ENCODE measurements at regions not wholly inside any gene's neighbourhood (a gene's known extent, or its start where the extent isn't known, plus 50 kb on each side); places are given as distances from the start of the nearest gene placed in this dataset.

GRCh38 chr6:4636191-4636880 is 139.9 kb upstream of the CDYL start:
- no peak for TF ChIP-seq CTCF (IDR thresholded peaks at IDR 0.05)
- TF ChIP-seq POLR2A (IDR thresholded peaks at IDR 0.05) = no peak

Measured in sigmoid colon (tissue), 3 donors.